GM19452 (cell line): ENCODE measurements at regions not wholly inside any gene's neighbourhood (a gene's known extent, or its start where the extent isn't known, plus 50 kb on each side); places are given as distances from the start of the nearest gene placed in this dataset.

Experiments
- ATAC-seq: cut with Tn5 transposase; IDR thresholded peaks from one replicate; pipeline ENCODE4 v1.9.1; 2021; ENCODE audit not compliant: unreplicated experiment

- ATAC-seq: no peak
These were observed 314.7 kb downstream of the PDGFC start for GRCh38 chr4:156656896-156657295.

GRCh38 chr4:156654410-156654809 is 317.2 kb downstream of the PDGFC start:
- no peak for ATAC-seq

GRCh38 chr4:156643826-156644225 is 327.8 kb downstream of the PDGFC start:
- no peak for ATAC-seq

GRCh38 chr4:156642161-156642560 is 329.4 kb downstream of the PDGFC start:
- ATAC-seq: no peak

GRCh38 chr4:156638925-156639605 is 332.5 kb downstream of the PDGFC start:
- no peak for ATAC-seq

GRCh38 chr4:156638334-156638733 is 333.3 kb downstream of the PDGFC start:
- ATAC-seq: no peak

GRCh38 chr4:156636381-156636780 is 335.2 kb downstream of the PDGFC start:
- ATAC-seq: no peak

GRCh38 chr4:156635051-156635450 is 336.5 kb downstream of the PDGFC start:
- no peak for ATAC-seq

- ATAC-seq: no peak
These were observed 337.0 kb downstream of the PDGFC start for GRCh38 chr4:156634612-156635011.

- ATAC-seq: no peak
These were observed 337.8 kb downstream of the PDGFC start for GRCh38 chr4:156633847-156634246.

GRCh38 chr4:156628858-156629257 is 342.7 kb downstream of the PDGFC start:
- no peak for ATAC-seq

- no peak for ATAC-seq
These were observed 348.2 kb downstream of the PDGFC start for GRCh38 chr4:156623376-156623775.

GRCh38 chr4:156620786-156621185 is 350.8 kb downstream of the PDGFC start:
- no peak for ATAC-seq

GRCh38 chr4:156619154-156619934 is 352.3 kb downstream of the PDGFC start:
- ATAC-seq: no peak

GRCh38 chr4:156615066-156615531 is 356.5 kb downstream of the PDGFC start:
- ATAC-seq: no peak

- no peak for ATAC-seq
These were observed 357.1 kb downstream of the PDGFC start for GRCh38 chr4:156614536-156614935.

GRCh38 chr4:156609421-156609820 is 362.2 kb downstream of the PDGFC start:
- ATAC-seq: no peak

- ATAC-seq: no peak
These were observed 362.9 kb downstream of the PDGFC start for GRCh38 chr4:156608651-156609050.

- no peak for ATAC-seq
These were observed 364.1 kb downstream of the PDGFC start for GRCh38 chr4:156607478-156607857.

- no peak for ATAC-seq
These were observed 364.8 kb downstream of the PDGFC start for GRCh38 chr4:156606554-156607477.

GRCh38 chr4:156598138-156598681 is 373.4 kb downstream of the PDGFC start:
- ATAC-seq: no peak
